UCSD-AML1 (cell line): ENCODE measurements at regions not wholly inside any gene's neighbourhood (a gene's known extent, or its start where the extent isn't known, plus 50 kb on each side); places are given as distances from the start of the nearest gene placed in this dataset.
"Not testable (repeated sequence)": the region's sequence is repeated elsewhere in the genome, so short reads cannot be mapped to it uniquely, and the experiment has no call there.

ENCODE experiments used
- DNase-seq: peaks from one replicate; lab custom pipeline; 2025; ENCODE audit not compliant: unreplicated experiment; lab: John Stamatoyannopoulos, UW

DNA sequence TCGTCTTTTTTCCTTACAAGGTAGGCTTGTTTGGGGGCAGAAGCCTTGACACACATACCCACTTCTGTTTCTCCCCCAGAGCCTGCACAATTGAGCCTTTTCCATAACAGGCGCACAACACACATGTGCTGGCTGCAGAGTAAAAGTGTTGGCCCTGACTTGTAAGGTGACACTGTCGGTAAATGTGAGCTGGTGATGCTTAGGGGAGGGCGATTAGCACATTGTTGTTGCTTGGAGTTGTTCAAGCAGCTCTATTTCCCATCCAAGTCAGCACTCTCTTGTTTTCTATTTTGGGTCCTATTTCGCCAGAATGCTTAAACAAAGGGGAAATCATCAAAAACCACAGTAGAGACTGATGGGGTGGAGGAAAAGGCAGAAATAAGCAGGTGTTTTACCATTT is 51.9 kb upstream of the PTPRJ start:
- DNase-seq, result no peak

DNA sequence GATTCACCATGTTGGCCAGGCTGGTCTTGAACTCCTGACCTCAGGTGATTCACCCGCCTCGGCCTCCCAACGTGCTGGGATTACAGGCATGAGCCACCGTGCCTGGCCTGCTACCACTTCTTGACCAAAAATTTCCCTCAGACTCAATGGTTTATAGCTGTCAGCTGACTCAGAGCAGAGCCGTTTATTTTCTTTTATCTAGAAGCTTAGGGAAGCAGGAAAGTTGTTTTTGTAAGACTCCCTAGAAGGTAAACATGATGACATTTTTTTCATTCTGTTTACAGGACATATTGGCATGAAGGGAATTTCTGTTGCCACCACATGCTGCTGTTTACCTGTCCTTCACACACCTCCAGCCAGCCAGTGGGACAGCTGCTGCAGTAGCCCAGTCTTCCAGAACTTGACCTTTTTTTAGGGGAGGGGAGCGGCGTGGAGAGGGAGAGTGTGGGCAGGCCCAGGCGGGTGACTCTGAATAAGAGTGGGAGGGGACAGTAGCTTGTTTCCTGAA is 56.1 kb upstream of the PTPRJ start:
- no peak for DNase-seq

DNA sequence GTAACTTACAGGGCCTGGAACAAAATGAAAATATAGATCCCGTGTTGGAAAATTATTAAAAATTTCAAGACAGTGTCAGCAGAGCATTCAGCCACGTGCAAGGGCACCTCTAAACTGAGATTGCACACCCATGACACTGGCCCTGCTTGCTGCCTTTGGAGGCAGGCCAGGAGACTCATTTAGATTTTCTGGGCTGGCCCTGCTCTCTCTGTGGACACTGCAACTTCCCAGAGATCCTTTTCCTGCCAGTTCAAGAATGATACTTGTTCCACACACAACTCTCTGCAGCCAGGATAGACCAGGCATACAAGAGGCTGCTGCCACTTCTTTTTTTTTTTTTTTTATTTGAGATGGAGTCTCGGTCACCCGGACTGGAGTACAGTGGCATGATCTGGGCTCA is 56.7 kb upstream of the PTPRJ start:
- no peak for DNase-seq

DNA sequence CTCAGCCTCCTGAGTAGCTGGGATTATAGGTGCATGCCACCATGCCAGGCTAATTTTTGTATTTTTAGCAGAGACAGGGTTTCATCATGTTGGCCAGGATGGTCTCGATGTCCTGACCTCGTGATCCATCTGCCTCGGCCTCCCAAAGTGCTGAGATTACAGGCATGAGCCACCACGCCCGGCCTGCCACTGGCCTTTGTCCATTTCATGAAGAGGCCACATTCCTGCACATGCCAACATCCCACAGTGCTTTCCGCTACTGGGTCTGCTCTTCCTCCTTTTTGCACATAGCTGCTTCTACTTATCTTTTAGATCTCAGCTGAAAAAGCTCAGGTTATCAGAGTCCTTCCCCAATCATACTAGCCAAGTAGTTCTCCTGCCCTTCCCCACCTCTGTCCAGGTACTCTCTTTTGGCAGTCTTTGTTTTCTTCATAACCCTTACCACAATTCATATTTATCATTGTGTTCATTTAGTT is 59.2 kb upstream of the PTPRJ start:
- not testable (repeated sequence) for DNase-seq

DNA sequence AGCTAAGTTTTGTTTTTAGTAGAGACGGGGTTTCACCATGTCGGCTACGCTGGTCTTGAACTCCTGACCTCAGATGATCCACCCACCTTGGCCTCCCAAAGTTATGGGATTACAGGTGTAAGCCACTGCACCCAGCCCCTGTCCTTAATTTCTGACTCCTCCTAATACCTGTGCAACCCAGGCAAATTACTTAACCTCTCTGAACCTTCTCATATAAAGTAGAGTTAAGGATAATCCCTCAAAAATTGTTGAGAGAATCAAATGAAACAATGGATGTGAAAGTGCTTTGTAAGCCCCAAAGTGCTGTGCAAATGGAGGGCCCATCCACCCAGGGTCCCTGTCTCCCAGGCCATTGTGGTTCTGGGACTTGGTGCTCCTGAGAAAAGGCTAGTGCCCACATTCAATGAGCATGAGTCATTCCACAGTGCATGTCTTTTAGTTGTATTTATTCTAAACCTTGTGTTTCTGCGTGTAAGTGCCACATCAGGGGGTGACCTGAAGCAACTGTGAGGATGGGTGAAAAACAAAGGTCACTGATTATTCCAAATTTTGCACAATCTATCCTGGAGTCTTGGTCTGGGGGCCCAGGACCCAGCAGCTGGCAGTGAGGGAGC is 61.4 kb upstream of the PTPRJ start:
- DNase-seq, result no peak

DNA sequence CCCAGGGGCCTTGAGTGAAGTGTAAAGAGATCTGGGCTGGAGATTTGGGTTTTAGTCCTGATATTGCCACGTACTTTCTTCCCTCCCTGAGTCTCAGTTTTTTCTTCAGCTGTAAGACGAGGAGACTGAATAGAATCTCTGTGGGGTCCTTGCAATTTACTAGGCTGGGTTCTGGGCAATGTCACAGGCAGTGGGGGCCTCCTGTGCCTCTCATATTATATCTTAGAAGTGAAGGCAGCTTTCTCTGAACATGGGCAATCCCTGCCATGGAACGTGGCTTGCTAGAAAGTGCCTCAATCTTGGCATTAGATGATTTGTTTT is 62.0 kb upstream of the PTPRJ start:
- DNase-seq, result no peak

DNA sequence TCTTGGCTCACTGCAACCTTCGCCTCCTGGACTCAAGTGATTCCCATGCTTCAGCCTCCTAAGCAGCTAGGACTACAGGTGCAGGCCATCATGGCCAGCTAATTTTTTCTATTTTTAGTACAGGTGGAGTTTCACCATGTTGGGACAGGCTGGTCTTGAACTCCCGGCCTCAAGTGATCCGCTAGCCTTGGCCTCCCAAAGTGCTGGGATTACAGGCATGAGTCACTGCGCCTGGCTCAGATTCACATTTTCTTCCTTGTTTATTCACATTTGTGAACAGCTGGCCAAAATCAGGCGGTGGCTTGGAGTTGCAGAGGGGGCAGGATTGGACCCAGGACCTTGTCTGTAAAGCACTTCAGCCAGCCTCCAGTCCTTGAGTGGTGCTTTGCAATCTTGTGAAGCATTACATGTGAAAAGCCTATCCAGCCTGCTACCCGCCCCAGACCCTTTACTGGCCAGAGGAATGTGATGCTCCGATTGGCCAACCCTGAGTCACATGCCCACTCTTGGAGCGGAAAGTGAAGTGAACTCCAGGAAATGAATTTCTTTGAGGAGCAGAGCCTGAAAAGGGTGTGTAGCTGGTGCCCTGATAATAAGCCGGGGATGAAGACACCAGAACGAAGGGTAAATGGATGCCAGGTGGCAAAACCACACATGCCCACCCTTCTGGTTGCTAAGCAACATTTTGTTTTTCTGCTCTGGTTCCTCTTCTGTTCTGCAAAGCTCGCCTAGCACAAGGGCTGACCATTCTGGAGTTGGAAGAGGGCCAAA is 62.6 kb upstream of the PTPRJ start:
- peak; percentile 69 for DNase-seq

DNA sequence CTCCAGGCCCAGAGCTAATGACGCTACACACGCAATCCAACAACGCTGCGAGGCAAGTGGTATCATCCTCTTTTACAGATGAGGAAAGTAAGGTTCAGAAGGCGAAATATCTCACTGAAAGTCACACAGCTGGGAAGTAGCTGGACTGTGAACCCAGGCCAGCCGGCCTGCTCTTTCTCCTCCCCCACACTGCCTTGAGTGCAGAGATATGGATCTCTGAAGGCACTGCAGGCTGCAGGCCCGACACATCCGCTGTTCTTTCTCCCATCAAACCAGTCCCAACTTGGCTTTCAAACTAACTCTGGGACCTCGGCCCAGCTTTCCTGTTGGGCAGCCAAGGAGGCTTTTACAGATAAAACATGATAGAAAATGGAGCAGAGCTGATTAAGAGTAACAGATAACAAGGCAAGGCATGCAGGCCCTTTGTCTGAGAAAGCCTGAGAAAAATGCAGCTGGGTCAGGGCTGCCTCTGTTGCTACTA is 64.0 kb upstream of the PTPRJ start:
- DNase-seq, result peak; percentile 36

DNA sequence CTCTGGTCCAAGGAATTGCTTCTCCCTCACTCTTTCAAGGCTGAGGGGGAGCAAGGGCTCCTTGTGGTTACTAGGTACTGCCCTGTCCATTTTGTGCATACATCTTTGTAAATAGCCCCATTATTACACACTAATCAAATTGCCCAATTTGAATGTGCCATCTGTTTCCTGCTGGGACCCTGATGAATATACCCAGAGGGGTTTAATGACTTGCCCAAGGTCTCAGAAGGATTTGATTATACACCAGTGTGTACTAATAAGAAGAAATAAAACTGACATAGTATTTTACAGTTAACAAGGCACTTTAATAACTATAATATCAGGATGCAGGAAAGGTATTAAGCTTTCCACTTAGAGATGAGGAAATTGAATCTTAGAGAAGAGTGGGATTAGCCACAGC is 64.6 kb upstream of the PTPRJ start:
- DNase-seq, result no peak

DNA sequence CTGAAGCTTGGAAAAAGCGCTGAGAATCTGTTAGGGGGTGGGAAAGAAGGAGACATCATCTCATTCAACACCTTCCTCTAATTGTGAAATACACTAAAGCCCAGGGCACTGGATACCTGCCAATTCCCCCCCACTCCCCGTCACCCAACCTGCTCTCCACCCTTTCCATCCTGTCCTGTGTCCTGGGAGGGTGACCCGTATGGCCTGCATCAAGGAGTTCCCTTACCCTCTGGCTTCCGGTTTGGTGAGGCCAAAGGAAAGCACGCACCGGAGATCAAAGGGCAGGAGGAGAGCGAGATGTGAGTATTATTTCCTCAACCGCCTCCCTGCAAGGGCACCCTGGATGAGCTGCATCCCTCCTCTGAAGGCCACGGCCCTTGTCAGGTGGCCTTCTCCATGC is 65.0 kb upstream of the PTPRJ start:
- DNase-seq, result peak; percentile 35

DNA sequence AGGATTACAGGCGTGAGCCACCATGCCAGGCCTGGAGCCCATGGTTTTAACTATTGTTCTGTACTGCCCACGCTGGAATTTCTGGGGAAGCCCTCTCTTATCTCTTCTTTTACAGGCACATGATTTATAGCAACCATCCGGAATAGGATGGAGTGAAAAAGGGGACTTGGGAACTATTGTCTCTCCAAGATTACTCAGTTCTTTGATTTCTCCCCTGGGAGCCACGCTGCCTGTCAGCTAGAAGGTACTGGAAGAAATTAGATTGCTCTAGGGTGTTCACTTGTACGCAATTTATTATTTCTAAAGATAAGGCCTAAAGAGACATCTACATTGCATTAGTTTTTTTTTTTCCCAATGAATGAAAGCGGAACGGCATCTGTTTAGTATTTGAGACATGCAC is 65.6 kb upstream of the PTPRJ start:
- no peak for DNase-seq

DNA sequence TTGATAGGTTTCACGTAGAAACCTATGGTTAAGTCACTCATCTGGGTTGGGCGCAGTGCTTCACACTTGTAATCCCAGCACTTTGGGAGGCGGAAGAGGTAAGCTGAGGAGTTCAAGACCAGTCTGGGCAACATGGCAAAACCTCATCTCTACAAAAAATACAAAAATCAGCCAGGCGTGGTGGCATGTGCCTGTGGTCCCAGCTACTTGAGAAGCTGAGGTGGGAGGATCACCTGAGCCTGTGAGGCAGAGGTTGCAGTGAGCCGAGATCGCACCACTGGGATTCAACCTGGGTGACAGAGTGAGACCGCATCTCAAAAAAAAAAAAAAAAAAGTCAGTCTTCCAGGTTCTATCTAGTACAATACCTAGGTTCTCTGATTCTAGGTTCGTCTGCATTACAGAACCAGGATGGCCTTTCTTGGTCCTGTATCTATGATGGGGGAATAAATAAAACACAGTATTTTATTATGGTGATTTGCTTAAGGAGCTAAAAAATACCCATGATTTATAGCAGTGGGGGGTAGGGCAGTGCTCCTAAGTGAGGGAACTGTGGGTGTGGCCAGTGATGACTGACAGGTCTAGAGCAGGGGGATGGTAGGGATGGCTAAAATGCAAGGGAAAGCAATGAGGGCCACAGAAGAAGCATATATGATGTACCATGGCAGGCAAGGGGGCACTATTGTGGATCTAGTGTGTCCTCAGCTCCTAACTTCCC is 65.5 kb upstream of the NUP160 start:
- DNase-seq, result no peak

DNA sequence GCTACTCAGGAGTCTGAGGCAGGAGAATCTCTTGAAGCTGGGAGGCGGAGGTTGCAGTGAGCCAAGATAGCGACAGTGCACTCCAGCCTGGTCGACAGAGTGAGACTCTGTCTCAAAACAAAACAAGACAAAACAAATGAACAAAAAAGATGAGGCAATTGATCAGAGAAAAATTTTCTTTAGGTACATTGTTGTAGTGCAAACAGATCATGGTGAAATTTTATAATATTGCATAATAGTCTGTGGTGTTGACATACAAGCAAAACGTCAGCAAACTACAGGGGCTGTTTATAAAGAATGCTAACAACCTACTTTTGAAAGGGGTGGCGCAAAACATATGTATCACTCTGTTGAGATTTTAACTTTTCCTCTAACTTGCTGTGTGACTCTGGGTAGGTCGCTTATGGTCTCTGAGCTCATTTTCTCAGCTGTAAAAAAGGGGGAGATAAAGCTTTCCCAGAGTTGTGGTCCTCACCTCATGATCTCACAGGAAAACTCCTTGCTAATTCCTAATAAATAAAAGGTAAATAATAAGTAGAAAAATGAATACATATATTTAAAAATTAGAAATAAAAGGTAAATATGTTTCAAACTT is 64.8 kb upstream of the NUP160 start:
- DNase-seq, result no peak

DNA sequence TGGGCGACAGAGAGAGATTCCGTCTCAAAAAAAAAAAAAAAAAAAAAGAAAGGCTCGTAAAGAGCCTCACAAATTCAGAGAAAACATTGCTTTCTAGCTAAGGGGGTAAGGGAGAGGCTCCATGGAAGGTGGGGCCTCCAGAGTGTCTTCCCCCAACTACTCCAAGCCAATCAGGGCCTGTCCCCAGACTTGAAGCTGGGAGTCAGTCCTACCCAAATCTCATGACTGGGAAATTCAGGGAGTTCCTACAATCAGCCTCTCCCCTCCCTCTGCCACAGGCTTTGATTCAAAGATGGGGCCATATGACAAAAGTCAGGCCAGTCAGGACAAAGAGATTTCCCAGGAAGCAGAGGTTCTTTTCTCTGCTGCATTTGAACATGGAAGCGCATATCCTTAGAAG is 63.0 kb upstream of the NUP160 start:
- no peak for DNase-seq

DNA sequence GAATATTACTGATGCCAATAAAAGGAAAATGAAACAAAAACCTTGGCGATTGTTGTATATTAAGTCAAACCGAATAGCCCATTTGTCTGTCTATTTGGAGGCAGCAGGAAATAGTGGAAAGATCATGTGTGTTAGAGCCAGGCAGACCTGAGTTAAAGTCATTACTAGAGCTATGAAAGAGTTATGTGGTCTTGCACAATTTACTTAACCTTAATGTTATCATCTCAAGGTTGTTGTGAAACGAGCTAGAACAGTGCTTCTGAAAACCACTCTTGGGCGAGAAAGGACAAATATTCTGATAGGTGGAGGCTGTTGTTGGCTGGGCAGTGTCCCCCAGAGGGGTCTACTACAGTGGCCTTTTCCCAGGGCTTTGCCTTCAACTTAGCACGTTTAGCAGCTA is 60.0 kb upstream of the NUP160 start:
- no peak for DNase-seq

DNA sequence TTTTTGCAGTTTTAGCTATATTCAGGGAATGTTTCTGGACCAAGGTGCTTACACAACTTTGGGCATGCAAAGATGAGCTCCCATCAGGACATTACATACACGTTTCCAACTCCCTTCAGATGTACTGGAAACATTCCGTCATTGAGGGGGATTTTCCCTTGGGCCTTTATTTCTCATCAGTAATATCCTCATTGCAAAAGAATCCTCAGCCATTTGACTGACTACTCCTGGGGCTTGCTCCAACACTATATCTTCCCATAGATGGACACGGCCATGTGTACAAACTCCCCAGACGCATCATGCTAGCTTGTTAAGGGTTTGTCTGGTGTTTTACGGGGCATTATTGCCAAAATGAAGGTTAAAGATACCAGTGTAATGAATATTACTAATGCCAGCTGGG is 59.3 kb upstream of the NUP160 start:
- DNase-seq, result no peak

DNA sequence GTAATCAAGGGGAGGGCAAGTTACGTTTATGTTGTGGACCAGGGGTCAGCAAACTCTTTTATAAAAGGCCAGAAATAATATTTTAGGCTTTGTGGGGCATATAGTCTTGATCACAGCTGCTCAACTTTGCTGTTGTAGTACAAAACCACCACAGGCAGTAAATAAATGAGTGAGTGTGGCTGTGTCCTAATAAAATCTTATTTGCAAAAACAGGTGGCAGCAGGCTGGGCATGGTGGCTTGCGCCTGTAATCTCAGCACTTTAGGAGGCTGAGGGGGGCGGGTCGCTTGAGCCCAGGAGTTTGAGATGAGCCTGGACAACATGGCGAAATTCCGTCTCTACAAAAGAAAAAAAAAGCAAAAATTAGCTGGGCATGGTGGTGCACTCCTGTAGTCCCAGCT is 57.9 kb upstream of the NUP160 start:
- DNase-seq, result no peak

DNA sequence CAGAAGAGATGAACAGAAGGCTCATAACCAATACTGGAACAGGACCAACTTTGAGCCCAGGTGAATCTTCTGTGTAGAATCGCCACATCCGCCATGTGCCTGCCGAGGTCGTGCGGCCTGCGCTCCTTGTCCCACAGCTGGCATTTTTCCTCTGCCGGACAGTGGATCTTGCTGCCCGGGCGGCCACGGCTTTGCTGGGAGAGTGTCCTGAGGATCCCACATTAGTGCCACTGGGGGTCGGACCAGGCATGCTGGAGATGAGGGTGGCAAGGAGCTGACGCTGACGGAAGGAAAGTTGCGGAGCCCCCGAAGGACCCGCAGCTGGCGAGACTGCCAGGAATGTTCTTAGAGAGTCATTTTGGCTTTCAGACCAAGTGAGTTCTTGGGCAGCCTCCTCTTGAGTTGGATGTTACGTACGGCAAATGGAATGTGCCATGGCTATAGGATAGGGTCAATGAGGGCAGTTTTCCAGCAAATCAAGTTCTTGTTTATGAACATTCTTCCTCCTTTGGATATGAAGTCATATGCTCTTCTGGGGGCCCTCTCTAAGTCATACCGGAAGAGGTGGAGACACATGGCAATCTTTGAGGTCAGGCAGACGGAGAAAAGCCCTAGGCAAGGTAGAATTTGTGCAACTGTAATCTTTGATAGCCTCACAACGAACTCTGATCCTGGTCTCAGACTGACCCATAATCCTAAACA is 57.4 kb upstream of the NUP160 start:
- DNase-seq, result no peak

DNA sequence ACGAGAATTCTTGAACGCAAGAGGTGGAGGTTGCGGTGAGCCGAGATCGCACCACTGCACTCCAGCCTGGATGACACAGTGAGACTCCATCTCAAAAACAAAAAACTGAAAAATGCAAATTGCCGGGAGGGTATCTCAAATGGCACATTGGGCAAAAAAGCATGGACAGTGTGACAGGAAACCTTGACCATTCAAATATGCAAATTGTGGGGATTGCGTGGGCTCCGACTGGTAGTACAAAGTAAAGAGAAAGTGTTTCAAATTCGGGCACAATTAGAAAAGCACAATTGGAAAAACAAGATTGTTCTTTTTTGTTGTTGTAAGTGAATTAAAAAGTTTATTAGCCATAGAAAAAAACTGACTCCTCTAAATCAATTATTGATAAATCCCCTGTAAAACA is 56.7 kb upstream of the NUP160 start:
- DNase-seq, result no peak

DNA sequence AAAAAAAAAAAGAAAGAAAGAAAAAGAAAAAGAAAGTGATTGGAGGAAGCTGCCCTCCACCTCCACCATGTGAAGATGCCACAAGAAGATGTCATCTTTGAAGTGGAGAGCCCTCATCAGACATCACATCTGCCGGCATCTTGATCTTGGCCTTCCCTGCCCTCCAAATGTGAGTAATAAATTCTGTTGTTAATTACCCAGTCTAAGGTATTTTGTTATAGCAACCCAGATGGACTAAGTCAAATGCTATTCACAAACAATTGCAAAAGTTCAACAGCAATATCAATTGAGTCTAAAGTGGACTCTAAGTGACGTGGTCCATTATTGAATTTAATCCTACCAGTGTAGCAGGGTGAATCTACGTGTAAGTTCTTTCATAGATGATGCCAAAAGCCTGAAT is 55.9 kb upstream of the NUP160 start:
- no peak for DNase-seq

DNA sequence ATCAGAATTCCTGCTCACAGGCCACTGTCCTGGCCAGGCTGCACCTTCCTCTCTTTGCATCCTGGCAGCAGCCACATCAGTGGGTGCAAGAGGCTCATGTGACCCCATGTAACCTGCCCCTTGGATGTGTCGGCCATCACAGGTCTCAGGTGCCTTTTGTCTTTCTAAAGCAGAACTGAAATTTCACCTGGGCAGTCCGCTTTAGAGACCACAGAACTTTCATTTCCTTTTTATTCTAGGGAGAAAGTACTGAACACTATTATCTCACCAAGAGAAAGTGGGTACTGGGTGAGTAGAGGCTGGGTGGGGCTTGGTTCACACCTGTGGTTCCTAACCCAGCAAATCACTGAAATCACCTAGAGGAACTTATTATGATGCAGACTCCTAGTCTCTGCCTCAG is 51.7 kb upstream of the NUP160 start:
- no peak for DNase-seq
